ENCODE measurements at regions not wholly inside any gene's neighbourhood (a gene's known extent, or its start where the extent isn't known, plus 50 kb on each side); places are given as distances from the start of the nearest gene placed in this dataset.

- Histone ChIP-seq H3K27ac (ENCODE audit: low read depth in 1 of 2, low read length in 1 of 2) (no peak overlapping the region), H3K36me3 (ENCODE audit: control insufficient read depth in 2 of 2, insufficient read depth in 2 of 2, low read length in 1 of 2) (no peaks in the 10 kb centered on the region), H3K4me1 (ENCODE audit: control insufficient read depth in 2 of 2, insufficient read depth in 2 of 2, low read length in 2 of 2) (no peaks in the 10 kb centered on the region), H3K27me3 (ENCODE audit: control insufficient read depth in 2 of 2, insufficient read depth in 1 of 2, low read length in 1 of 2) (no peaks in the 10 kb centered on the region), H3K4me3 (ENCODE audit: low read length in 2 of 2) (no peak overlapping the region), H3K9me3 (ENCODE audit: control insufficient read depth in 2 of 2, insufficient read depth in 1 of 2, low read length in 1 of 2) (no peaks in the 10 kb centered on the region)
- DNase-seq (ENCODE audit: low read depth in 6 of 9, low spot score in 9 of 9): no peak
- 89% methylated on average over 3 of the region's 3 CpGs for WGBS
These were observed 169.0 kb upstream of the KIAA1217 start for GRCh38 chr10:24039897-24040296.

DNA sequence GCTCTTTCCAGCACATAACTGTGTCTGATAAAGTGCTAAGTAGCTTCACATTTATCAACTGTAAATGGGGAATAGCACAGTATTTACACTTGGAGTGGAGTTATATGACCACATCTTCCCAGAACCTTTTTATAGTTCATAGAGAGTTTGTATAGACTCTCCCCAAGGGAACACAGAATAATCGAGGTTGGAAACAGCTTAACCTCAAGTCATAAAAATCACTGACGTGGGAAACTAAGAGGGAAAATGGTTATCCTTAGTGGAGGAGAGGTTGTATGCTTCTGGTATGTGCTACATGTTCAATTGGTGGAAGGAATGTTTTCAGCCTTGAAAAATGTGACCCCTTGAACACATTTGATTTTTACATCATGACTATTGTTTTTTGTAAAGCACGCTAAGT, 167.9 kb upstream of the KIAA1217 start:
- 84% methylated on average over 3 of the region's 3 CpGs for WGBS
- Histone ChIP-seq H3K9me3 (ENCODE audit: control insufficient read depth in 2 of 2, insufficient read depth in 1 of 2, low read length in 1 of 2) (no peaks in the 10 kb centered on the region), H3K27ac (ENCODE audit: low read depth in 1 of 2, low read length in 1 of 2) (no peak overlapping the region), H3K4me1 (ENCODE audit: control insufficient read depth in 2 of 2, insufficient read depth in 2 of 2, low read length in 2 of 2) (no peaks in the 10 kb centered on the region), H3K4me3 (ENCODE audit: low read length in 2 of 2) (no peak overlapping the region), H3K27me3 (ENCODE audit: control insufficient read depth in 2 of 2, insufficient read depth in 1 of 2, low read length in 1 of 2) (no peaks in the 10 kb centered on the region), H3K36me3 (ENCODE audit: control insufficient read depth in 2 of 2, insufficient read depth in 2 of 2, low read length in 1 of 2) (no peaks in the 10 kb centered on the region)
- no peak for DNase-seq (ENCODE audit: low read depth in 6 of 9, low spot score in 9 of 9)

GRCh38 chr10:24041834-24042233, 167.1 kb upstream of the KIAA1217 start:
- Histone ChIP-seq H3K9me3 (ENCODE audit: control insufficient read depth in 2 of 2, insufficient read depth in 1 of 2, low read length in 1 of 2) (no peaks in the 10 kb centered on the region), H3K4me1 (ENCODE audit: control insufficient read depth in 2 of 2, insufficient read depth in 2 of 2, low read length in 2 of 2) (no peaks in the 10 kb centered on the region), H3K27me3 (ENCODE audit: control insufficient read depth in 2 of 2, insufficient read depth in 1 of 2, low read length in 1 of 2) (no peaks in the 10 kb centered on the region), H3K4me3 (ENCODE audit: low read length in 2 of 2) (no peak overlapping the region), H3K36me3 (ENCODE audit: control insufficient read depth in 2 of 2, insufficient read depth in 2 of 2, low read length in 1 of 2) (no peaks in the 10 kb centered on the region), H3K27ac (ENCODE audit: low read depth in 1 of 2, low read length in 1 of 2) (no peak overlapping the region)
- DNase-seq (ENCODE audit: low read depth in 6 of 9, low spot score in 9 of 9): no peak
- 85% methylated on average over 8 of the region's 8 CpGs for WGBS

GRCh38 chr10:24042884-24043283, 166.1 kb upstream of the KIAA1217 start:
- Histone ChIP-seq H3K27ac (ENCODE audit: low read depth in 1 of 2, low read length in 1 of 2) (no peak overlapping the region), H3K36me3 (ENCODE audit: control insufficient read depth in 2 of 2, insufficient read depth in 2 of 2, low read length in 1 of 2) (no peaks in the 10 kb centered on the region), H3K4me3 (ENCODE audit: low read length in 2 of 2) (no peak overlapping the region), H3K9me3 (ENCODE audit: control insufficient read depth in 2 of 2, insufficient read depth in 1 of 2, low read length in 1 of 2) (no peaks in the 10 kb centered on the region), H3K27me3 (ENCODE audit: control insufficient read depth in 2 of 2, insufficient read depth in 1 of 2, low read length in 1 of 2) (no peaks in the 10 kb centered on the region), H3K4me1 (ENCODE audit: control insufficient read depth in 2 of 2, insufficient read depth in 2 of 2, low read length in 2 of 2) (no peaks in the 10 kb centered on the region)
- 94% methylated on average over 3 of the region's 3 CpGs for WGBS
- no peak for DNase-seq (ENCODE audit: low read depth in 6 of 9, low spot score in 9 of 9)

- WGBS: 94% methylated on average over 2 of the region's 2 CpGs
- Histone ChIP-seq H3K4me3 (ENCODE audit: low read length in 2 of 2) (no peak overlapping the region), H3K27ac (ENCODE audit: low read depth in 1 of 2, low read length in 1 of 2) (no peak overlapping the region), H3K4me1 (ENCODE audit: control insufficient read depth in 2 of 2, insufficient read depth in 2 of 2, low read length in 2 of 2) (no peaks in the 10 kb centered on the region), H3K9me3 (ENCODE audit: control insufficient read depth in 2 of 2, insufficient read depth in 1 of 2, low read length in 1 of 2) (no peaks in the 10 kb centered on the region), H3K36me3 (ENCODE audit: control insufficient read depth in 2 of 2, insufficient read depth in 2 of 2, low read length in 1 of 2) (no peaks in the 10 kb centered on the region), H3K27me3 (ENCODE audit: control insufficient read depth in 2 of 2, insufficient read depth in 1 of 2, low read length in 1 of 2) (no peaks in the 10 kb centered on the region)
- no peak for DNase-seq (ENCODE audit: low read depth in 6 of 9, low spot score in 9 of 9)
These were observed 162.9 kb upstream of the KIAA1217 start for GRCh38 chr10:24046060-24046459.

DNA sequence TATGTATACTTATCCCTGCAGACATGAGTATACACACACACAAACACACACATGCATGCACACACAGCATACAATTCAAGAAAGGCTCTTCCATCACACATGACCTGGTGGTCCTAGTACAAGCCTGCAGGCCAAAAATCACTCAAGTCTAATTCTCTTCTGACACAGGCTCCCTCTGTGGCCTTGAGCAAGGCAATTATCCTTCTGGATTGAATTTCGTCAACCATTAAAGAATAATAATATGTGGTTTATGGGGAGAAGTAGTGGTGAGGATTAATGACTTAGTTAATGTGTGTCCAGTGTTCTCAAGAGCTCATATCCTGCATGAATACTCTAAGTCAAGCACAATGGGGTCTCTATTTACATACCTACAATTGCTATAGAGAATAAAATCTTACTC, 161.8 kb upstream of the KIAA1217 start:
- WGBS: 90% methylated on average over 1 of the region's 1 CpG
- no peaks in the 10 kb centered on the region for H3K9me3 ChIP-seq (ENCODE audit: control insufficient read depth in 2 of 2, insufficient read depth in 1 of 2, low read length in 1 of 2)

DNA sequence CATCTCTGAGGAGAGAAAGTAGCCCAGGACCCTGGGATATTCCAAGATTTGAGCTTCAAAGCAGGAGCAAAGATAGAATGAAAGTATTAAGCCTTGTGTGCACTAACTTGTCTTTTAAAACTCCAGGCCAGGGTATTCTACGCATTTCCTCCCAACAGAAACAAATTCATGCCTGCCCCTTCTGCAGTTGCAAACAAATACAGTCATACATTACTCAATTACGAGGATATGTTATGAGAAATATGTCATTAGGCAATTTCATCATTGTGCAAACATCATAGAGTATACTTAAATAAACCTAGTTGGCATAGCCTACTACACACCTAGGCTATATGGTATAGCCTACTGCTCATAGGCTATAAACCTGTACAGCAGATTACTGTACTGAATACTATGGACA, 154.5 kb upstream of the KIAA1217 start:
- 93% methylated on average over 2 of the region's 2 CpGs for WGBS
- Histone ChIP-seq H3K4me3 (ENCODE audit: low read length in 2 of 2) (no peak overlapping the region), H3K9me3 (ENCODE audit: control insufficient read depth in 2 of 2, insufficient read depth in 1 of 2, low read length in 1 of 2) (no peaks in the 10 kb centered on the region), H3K27me3 (ENCODE audit: control insufficient read depth in 2 of 2, insufficient read depth in 1 of 2, low read length in 1 of 2) (no peaks in the 10 kb centered on the region), H3K36me3 (ENCODE audit: control insufficient read depth in 2 of 2, insufficient read depth in 2 of 2, low read length in 1 of 2) (no peaks in the 10 kb centered on the region), H3K4me1 (ENCODE audit: control insufficient read depth in 2 of 2, insufficient read depth in 2 of 2, low read length in 2 of 2) (no peaks in the 10 kb centered on the region), H3K27ac (ENCODE audit: low read depth in 1 of 2, low read length in 1 of 2) (no peak overlapping the region)
- no peak for DNase-seq (ENCODE audit: low read depth in 6 of 9, low spot score in 9 of 9)

More for the DNA sequence above, 161.8 kb upstream of the KIAA1217 start:
- no peak overlapping the region for H3K4me3 ChIP-seq (ENCODE audit: low read length in 2 of 2)
- no peak overlapping the region for H3K27ac ChIP-seq (ENCODE audit: low read depth in 1 of 2, low read length in 1 of 2)
- H3K36me3 ChIP-seq (ENCODE audit: control insufficient read depth in 2 of 2, insufficient read depth in 2 of 2, low read length in 1 of 2): no peaks in the 10 kb centered on the region
- no peaks in the 10 kb centered on the region for H3K4me1 ChIP-seq (ENCODE audit: control insufficient read depth in 2 of 2, insufficient read depth in 2 of 2, low read length in 2 of 2)
- no peaks in the 10 kb centered on the region for H3K27me3 ChIP-seq (ENCODE audit: control insufficient read depth in 2 of 2, insufficient read depth in 1 of 2, low read length in 1 of 2)
- DNase-seq (ENCODE audit: low read depth in 6 of 9, low spot score in 9 of 9): no peak

GRCh38 chr10:24080207-24080606, 128.7 kb upstream of the KIAA1217 start:
- DNase-seq (ENCODE audit: low read depth in 6 of 9, low spot score in 9 of 9): no peak
- H3K36me3 ChIP-seq (ENCODE audit: control insufficient read depth in 2 of 2, insufficient read depth in 2 of 2, low read length in 1 of 2): no peaks in the 10 kb centered on the region

GRCh38 chr10:24086296-24087086, 122.4 kb upstream of the KIAA1217 start:
- Histone ChIP-seq H3K4me3 (ENCODE audit: low read length in 2 of 2) (no peak overlapping the region), H3K4me1 (ENCODE audit: control insufficient read depth in 2 of 2, insufficient read depth in 2 of 2, low read length in 2 of 2) (no peaks in the 10 kb centered on the region), H3K9me3 (ENCODE audit: control insufficient read depth in 2 of 2, insufficient read depth in 1 of 2, low read length in 1 of 2) (no peaks in the 10 kb centered on the region), H3K27ac (ENCODE audit: low read depth in 1 of 2, low read length in 1 of 2) (no peak overlapping the region), H3K36me3 (ENCODE audit: control insufficient read depth in 2 of 2, insufficient read depth in 2 of 2, low read length in 1 of 2) (no peaks in the 10 kb centered on the region), H3K27me3 (ENCODE audit: control insufficient read depth in 2 of 2, insufficient read depth in 1 of 2, low read length in 1 of 2) (no peaks in the 10 kb centered on the region)
- WGBS: 85% methylated on average over 3 of the region's 3 CpGs
- no peak for DNase-seq (ENCODE audit: low read depth in 6 of 9, low spot score in 9 of 9)

More at GRCh38 chr10:24080207-24080606, 128.7 kb upstream of the KIAA1217 start:
- Histone ChIP-seq H3K4me1 (ENCODE audit: control insufficient read depth in 2 of 2, insufficient read depth in 2 of 2, low read length in 2 of 2) (no peaks in the 10 kb centered on the region), H3K4me3 (ENCODE audit: low read length in 2 of 2) (no peak overlapping the region), H3K9me3 (ENCODE audit: control insufficient read depth in 2 of 2, insufficient read depth in 1 of 2, low read length in 1 of 2) (no peaks in the 10 kb centered on the region), H3K27me3 (ENCODE audit: control insufficient read depth in 2 of 2, insufficient read depth in 1 of 2, low read length in 1 of 2) (no peaks in the 10 kb centered on the region), H3K27ac (ENCODE audit: low read depth in 1 of 2, low read length in 1 of 2) (no peak overlapping the region)
- WGBS: 96% methylated on average over 4 of the region's 4 CpGs

Measured in thymus (tissue), 11 donors.